ENCODE measurements at regions not wholly inside any gene's neighbourhood (a gene's known extent, or its start where the extent isn't known, plus 50 kb on each side); places are given as distances from the start of the nearest gene placed in this dataset.

DNA sequence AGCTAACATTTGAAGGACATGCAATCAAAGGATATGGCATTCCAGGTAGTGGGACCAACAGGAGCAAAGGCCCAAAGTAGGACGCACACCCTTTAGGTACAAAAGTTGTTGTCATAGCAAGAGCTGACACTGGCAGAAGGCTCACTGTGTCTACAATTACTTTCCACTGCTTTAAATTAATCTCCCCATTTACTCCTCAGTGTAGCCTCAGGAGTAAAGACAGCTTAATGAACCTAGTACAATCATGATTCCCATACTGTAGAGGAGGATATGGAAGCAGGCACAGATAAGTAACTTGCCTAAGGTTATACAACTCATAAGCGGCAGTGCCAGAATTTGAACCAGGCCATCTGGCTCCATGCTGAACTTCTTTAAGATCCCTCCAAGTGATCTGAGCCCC lies 212.9 kb upstream of the SFSWAP start:
- FAIRE-seq (no peak), ATAC-seq (no peak), DNase-seq (ENCODE audit: extremely low read depth in 1 of 4, low spot score in 3 of 4) (no peak)
- TF ChIP-seq ARID3A (IDR thresholded peaks at IDR 0.05; ENCODE audit: borderline replicate concordance, low read depth, low read length) (no peak), ZNF197 (CRISPR knock-in tag; IDR thresholded peaks at IDR 0.05; ENCODE audit: low read depth) (no peak), HDAC1 (IDR thresholded peaks at IDR 0.05) (no peak), GABPA (tag; conservative IDR thresholded peaks at IDR 0.05; ENCODE audit: low read depth) (no peak), NR4A1 (CRISPR knock-in tag; IDR thresholded peaks at IDR 0.05) (no peak), NR4A1 (tag; IDR thresholded peaks at IDR 0.05) (no peak), EZH2 (IDR thresholded peaks at IDR 0.05; ENCODE audit: borderline replicate concordance, low read depth, low read length) (no peak), ZNF146 (CRISPR knock-in tag; IDR thresholded peaks at IDR 0.05; ENCODE audit: unreplicated experiment) (no peak), SNRNP70 (optimal IDR thresholded peaks at IDR 0.05; ENCODE audit: low read depth, low read length) (no peak), FOXA1 (IDR thresholded peaks at IDR 0.05; ENCODE audit: borderline replicate concordance) (no peak), RB1 (IDR thresholded peaks at IDR 0.05; ENCODE audit: low read depth) (no peak)
- TF ChIP-seq, protein P1, sequence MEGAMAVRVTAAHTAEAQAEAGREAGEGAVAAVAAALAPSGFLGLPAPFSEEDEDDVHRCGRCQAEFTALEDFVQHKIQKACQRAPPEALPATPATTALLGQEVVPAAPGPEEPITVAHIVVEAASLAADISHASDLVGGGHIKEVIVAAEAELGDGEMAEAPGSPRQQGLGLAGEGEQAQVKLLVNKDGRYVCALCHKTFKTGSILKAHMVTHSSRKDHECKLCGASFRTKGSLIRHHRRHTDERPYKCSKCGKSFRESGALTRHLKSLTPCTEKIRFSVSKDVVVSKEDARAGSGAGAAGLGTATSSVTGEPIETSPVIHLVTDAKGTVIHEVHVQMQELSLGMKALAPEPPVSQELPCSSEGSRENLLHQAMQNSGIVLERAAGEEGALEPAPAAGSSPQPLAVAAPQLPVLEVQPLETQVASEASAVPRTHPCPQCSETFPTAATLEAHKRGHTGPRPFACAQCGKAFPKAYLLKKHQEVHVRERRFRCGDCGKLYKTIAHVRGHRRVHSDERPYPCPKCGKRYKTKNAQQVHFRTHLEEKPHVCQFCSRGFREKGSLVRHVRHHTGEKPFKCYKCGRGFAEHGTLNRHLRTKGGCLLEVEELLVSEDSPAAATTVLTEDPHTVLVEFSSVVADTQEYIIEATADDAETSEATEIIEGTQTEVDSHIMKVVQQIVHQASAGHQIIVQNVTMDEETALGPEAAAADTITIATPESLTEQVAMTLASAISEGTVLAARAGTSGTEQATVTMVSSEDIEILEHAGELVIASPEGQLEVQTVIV (CRISPR knock-in tag; IDR thresholded peaks at IDR 0.05; ENCODE audit: borderline replicate concordance), result no peak
- TF ChIP-seq, protein P2, sequence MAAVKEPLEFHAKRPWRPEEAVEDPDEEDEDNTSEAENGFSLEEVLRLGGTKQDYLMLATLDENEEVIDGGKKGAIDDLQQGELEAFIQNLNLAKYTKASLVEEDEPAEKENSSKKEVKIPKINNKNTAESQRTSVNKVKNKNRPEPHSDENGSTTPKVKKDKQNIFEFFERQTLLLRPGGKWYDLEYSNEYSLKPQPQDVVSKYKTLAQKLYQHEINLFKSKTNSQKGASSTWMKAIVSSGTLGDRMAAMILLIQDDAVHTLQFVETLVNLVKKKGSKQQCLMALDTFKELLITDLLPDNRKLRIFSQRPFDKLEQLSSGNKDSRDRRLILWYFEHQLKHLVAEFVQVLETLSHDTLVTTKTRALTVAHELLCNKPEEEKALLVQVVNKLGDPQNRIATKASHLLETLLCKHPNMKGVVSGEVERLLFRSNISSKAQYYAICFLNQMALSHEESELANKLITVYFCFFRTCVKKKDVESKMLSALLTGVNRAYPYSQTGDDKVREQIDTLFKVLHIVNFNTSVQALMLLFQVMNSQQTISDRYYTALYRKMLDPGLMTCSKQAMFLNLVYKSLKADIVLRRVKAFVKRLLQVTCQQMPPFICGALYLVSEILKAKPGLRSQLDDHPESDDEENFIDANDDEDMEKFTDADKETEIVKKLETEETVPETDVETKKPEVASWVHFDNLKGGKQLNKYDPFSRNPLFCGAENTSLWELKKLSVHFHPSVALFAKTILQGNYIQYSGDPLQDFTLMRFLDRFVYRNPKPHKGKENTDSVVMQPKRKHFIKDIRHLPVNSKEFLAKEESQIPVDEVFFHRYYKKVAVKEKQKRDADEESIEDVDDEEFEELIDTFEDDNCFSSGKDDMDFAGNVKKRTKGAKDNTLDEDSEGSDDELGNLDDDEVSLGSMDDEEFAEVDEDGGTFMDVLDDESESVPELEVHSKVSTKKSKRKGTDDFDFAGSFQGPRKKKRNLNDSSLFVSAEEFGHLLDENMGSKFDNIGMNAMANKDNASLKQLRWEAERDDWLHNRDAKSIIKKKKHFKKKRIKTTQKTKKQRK (IDR thresholded peaks at IDR 0.05; ENCODE audit: borderline replicate concordance, low read depth, low read length), result no peak
- Histone ChIP-seq H3K36me3 (ENCODE audit: control insufficient read depth, insufficient read depth, low read length) (no peaks in the 10 kb centered on the region), H3K79me2 (ENCODE audit: control insufficient read depth, insufficient read depth, low read length) (no peaks in the 10 kb centered on the region), H4K20me1 (replicated peaks; ENCODE audit: control insufficient read depth, insufficient read depth, low read length) (0 out of 2 replicates have a peak, but pooled peaks cover 3% of the 10 kb centered on the region), H3K27ac (ENCODE audit: extremely low read depth, low read depth, low read length) (no peak overlapping the region), H3K27me3 (ENCODE audit: control insufficient read depth in 2 of 2, insufficient read depth in 2 of 2, low read length in 2 of 2) (peaks cover 8 to 36% of the 10 kb centered on the region in 2 experiments; a peak in 4 of 5 replicates), H3K4me2 (ENCODE audit: insufficient read depth, low read length) (no peak overlapping the region), H3K9me3 (replicated peaks; ENCODE audit: control insufficient read depth, insufficient read depth, low read depth, low read length) (no peaks in the 10 kb centered on the region), H3K4me1 (replicated peaks in 1 of 2; ENCODE audit: control insufficient read depth in 2 of 2, insufficient read depth in 2 of 2, low read length in 2 of 2) (peaks cover 0 to 6% of the 10 kb centered on the region in 2 experiments; a peak in 1 of 5 replicates), H3K9me1 (ENCODE audit: control insufficient read depth, insufficient read depth, low read length) (peaks cover 3% of the 10 kb centered on the region), H3K4me3 (no peak overlapping the region), H3K9ac (ENCODE audit: insufficient read depth in 1 of 2, low read depth in 2 of 2, low read length in 2 of 2) (no peak overlapping the region), H2AFZ (ENCODE audit: low read depth, low read length) (no peak overlapping the region)
- intact Hi-C loops (cut with micrococcal nuclease) (no loop called here), in situ Hi-C loops (cut with MboI) (no loop called here)
- ChIA-PET POLR2A (no interaction called here), CTCF (ENCODE audit: low intra/inter-chr PET ratio) (no interaction called here)
- WGBS (ENCODE audit: insufficient coverage, low coverage, missing lambda C conversion rate), result 0% methylated on average over 2 of the region's 2 CpGs
- no TSS peak for BruUV-seq (replicated peaks)
